ENCODE measurements at regions not wholly inside any gene's neighbourhood (a gene's known extent, or its start where the extent isn't known, plus 50 kb on each side); places are given as distances from the start of the nearest gene placed in this dataset.

DNA sequence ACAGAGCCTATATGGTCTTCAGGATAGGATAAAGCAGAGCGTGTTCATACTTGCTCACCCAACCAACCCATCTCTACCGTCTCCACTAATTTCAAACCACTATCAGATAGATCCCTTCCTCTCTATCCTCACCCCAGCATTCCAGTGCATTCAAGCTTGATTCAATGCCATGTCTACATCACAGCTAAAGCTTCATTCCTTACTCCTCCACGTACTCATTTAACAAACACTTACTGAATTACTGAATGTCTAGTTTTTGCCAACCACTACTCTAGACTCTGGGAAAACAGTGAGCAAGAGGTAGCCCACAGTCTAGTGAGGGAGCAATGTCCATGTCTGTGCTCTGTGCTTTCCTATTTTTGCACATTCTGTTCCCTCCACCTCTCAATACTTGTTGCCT is 163.5 kb upstream of the MSX2 start:
- TF ChIP-seq, protein P1, sequence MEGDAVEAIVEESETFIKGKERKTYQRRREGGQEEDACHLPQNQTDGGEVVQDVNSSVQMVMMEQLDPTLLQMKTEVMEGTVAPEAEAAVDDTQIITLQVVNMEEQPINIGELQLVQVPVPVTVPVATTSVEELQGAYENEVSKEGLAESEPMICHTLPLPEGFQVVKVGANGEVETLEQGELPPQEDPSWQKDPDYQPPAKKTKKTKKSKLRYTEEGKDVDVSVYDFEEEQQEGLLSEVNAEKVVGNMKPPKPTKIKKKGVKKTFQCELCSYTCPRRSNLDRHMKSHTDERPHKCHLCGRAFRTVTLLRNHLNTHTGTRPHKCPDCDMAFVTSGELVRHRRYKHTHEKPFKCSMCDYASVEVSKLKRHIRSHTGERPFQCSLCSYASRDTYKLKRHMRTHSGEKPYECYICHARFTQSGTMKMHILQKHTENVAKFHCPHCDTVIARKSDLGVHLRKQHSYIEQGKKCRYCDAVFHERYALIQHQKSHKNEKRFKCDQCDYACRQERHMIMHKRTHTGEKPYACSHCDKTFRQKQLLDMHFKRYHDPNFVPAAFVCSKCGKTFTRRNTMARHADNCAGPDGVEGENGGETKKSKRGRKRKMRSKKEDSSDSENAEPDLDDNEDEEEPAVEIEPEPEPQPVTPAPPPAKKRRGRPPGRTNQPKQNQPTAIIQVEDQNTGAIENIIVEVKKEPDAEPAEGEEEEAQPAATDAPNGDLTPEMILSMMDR (IDR thresholded peaks at IDR 0.05): no peak
- no peak for TF ChIP-seq POLR2A (IDR thresholded peaks at IDR 0.05)
